ENCODE measurements at regions not wholly inside any gene's neighbourhood (a gene's known extent, or its start where the extent isn't known, plus 50 kb on each side); places are given as distances from the start of the nearest gene placed in this dataset.
"Not testable (repeated sequence)": the region's sequence is repeated elsewhere in the genome, so short reads cannot be mapped to it uniquely, and the experiment has no call there.

DNA sequence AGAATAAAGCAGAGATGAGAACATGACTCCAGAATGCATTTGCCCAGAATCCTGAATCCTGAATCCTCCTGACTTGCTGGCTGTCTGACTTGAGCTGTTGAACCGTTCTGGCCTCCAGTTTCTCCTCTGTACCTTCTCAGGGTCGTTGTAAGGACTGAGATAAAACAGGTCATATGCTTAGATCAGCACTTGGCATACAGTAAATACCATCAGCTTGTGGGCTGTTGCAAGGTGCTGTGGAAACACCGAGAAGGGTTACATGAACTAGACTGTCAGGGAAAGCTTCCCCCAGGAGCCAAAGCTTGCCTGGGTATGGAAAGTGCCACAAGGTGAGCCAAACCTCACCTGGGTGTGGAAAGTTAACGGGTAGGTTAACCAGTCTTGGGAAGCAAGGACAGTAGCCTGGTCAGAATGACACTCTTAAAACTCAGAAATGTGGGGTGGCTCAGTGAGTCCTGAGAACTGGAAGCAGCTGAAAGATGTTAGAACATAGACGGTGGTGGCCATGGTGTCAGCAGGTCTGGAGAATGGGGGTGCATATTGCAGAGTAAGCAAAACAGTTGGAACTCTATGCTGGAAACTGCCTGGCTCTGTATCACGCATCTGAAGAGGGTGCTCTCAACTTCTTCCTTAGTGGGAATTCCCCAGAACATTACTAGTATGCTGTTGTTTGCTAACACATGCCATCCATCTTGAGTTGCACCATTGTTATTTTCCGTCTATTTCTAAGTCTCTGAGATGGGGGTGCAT lies 105.3 kb upstream of the DYRK2 start:
- no peaks in the 10 kb centered on the region for H3K36me3 ChIP-seq (ENCODE audit: control insufficient read depth in 4 of 4, insufficient read depth in 4 of 4, low read length in 4 of 4)
- ATAC-seq (ENCODE audit: insufficient read depth, low FRiP score) (no peak), DNase-seq (no peak)
- H3K4me3 ChIP-seq, result no peak overlapping the region
- no peaks in the 10 kb centered on the region for H3K4me1 ChIP-seq (ENCODE audit: control insufficient read depth in 5 of 5, insufficient read depth in 5 of 5, low read length in 5 of 5)
- WGBS, 2 donors, result 70 to 82% methylated on average over 7 of the region's 7 CpGs
- no peak overlapping the region for H3K27ac ChIP-seq (ENCODE audit: low read depth in 1 of 2, low read length in 1 of 2)
- H3K27me3 ChIP-seq (ENCODE audit: control insufficient read depth in 3 of 3, insufficient read depth in 3 of 3, low read length in 2 of 3), result no peaks in the 10 kb centered on the region
- H3K9me3 ChIP-seq (ENCODE audit: control insufficient read depth in 4 of 4, insufficient read depth in 3 of 4, low read length in 3 of 4), result no peaks in the 10 kb centered on the region
- TF ChIP-seq, protein P1, sequence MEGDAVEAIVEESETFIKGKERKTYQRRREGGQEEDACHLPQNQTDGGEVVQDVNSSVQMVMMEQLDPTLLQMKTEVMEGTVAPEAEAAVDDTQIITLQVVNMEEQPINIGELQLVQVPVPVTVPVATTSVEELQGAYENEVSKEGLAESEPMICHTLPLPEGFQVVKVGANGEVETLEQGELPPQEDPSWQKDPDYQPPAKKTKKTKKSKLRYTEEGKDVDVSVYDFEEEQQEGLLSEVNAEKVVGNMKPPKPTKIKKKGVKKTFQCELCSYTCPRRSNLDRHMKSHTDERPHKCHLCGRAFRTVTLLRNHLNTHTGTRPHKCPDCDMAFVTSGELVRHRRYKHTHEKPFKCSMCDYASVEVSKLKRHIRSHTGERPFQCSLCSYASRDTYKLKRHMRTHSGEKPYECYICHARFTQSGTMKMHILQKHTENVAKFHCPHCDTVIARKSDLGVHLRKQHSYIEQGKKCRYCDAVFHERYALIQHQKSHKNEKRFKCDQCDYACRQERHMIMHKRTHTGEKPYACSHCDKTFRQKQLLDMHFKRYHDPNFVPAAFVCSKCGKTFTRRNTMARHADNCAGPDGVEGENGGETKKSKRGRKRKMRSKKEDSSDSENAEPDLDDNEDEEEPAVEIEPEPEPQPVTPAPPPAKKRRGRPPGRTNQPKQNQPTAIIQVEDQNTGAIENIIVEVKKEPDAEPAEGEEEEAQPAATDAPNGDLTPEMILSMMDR (IDR thresholded peaks at IDR 0.05; ENCODE audit: control extremely low read depth, extremely low read depth), result no peak
- H3K9ac ChIP-seq (ENCODE audit: insufficient read depth in 1 of 2, low read length in 2 of 2), result no peak overlapping the region

DNA sequence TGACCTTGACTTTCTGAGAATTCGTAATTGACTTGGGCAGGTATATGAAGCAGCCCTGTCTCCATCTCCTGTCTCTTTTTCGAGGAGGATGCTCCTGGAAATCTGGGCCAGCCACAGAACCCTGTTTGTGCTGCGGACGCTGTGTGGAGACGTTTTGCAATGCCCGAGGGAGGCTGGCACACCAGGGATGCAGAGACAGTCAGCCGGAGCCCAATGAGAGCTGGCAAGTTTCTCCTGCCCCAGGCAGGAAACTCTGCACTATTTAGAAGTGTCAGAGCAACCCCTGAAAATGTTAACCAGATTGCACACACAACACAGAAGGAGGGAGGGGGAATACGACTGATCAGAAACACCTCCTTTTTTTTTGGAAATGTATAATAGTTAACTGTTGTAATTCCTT lies 103.2 kb upstream of the DYRK2 start:
- DNase-seq (no peak), ATAC-seq (ENCODE audit: insufficient read depth, low FRiP score) (no peak)
- Histone ChIP-seq H3K4me3 (no peak overlapping the region), H3K36me3 (ENCODE audit: control insufficient read depth in 4 of 4, insufficient read depth in 4 of 4, low read length in 4 of 4) (no peaks in the 10 kb centered on the region), H3K4me1 (ENCODE audit: control insufficient read depth in 5 of 5, insufficient read depth in 5 of 5, low read length in 5 of 5) (no peaks in the 10 kb centered on the region), H3K9ac (ENCODE audit: insufficient read depth in 1 of 2, low read length in 2 of 2) (no peak overlapping the region), H3K27ac (ENCODE audit: low read depth in 1 of 2, low read length in 1 of 2) (no peak overlapping the region), H3K27me3 (ENCODE audit: control insufficient read depth in 3 of 3, insufficient read depth in 3 of 3, low read length in 2 of 3) (no peaks in the 10 kb centered on the region), H3K9me3 (ENCODE audit: control insufficient read depth in 4 of 4, insufficient read depth in 3 of 4, low read length in 3 of 4) (no peaks in the 10 kb centered on the region)
- TF ChIP-seq, protein P1 (IDR thresholded peaks at IDR 0.05; ENCODE audit: control extremely low read depth, extremely low read depth), result no peak
- 77 to 84% methylated on average over 8 of the region's 8 CpGs for WGBS, 2 donors

DNA sequence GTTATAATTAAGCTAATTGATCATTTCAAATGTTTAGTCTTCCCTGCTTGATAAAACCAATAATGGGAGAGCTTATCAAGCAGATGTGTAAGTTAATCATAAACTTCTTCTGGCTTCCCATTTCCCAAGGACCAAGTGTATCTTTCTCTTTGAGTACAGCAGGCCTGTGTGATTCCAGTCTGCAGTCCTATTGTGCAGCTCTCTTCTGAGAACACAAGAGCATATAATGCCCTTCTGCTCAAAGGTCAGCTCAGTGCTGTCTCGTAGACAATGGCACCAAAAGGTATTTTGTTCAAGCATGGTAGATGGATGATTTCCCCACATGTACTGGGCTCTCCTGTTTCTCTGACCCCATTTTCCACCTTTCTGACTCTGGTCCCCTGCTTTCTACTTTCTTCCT lies 101.8 kb upstream of the DYRK2 start:
- no peak for ATAC-seq (ENCODE audit: insufficient read depth, low FRiP score)
- TF ChIP-seq, protein P1 (IDR thresholded peaks at IDR 0.05; ENCODE audit: control extremely low read depth, extremely low read depth), result no peak
- Histone ChIP-seq H3K9me3 (ENCODE audit: control insufficient read depth in 4 of 4, insufficient read depth in 3 of 4, low read length in 3 of 4) (no peaks in the 10 kb centered on the region), H3K9ac (ENCODE audit: insufficient read depth in 1 of 2, low read length in 2 of 2) (no peak overlapping the region), H3K36me3 (ENCODE audit: control insufficient read depth in 4 of 4, insufficient read depth in 4 of 4, low read length in 4 of 4) (no peaks in the 10 kb centered on the region), H3K27ac (ENCODE audit: low read depth in 1 of 2, low read length in 1 of 2) (no peak overlapping the region), H3K4me3 (no peak overlapping the region), H3K4me1 (ENCODE audit: control insufficient read depth in 5 of 5, insufficient read depth in 5 of 5, low read length in 5 of 5) (no peaks in the 10 kb centered on the region), H3K27me3 (ENCODE audit: control insufficient read depth in 3 of 3, insufficient read depth in 3 of 3, low read length in 2 of 3) (no peaks in the 10 kb centered on the region)
- DNase-seq, result no peak
- WGBS, 2 donors, result 78 to 86% methylated on average over 1 of the region's 1 CpG

DNA sequence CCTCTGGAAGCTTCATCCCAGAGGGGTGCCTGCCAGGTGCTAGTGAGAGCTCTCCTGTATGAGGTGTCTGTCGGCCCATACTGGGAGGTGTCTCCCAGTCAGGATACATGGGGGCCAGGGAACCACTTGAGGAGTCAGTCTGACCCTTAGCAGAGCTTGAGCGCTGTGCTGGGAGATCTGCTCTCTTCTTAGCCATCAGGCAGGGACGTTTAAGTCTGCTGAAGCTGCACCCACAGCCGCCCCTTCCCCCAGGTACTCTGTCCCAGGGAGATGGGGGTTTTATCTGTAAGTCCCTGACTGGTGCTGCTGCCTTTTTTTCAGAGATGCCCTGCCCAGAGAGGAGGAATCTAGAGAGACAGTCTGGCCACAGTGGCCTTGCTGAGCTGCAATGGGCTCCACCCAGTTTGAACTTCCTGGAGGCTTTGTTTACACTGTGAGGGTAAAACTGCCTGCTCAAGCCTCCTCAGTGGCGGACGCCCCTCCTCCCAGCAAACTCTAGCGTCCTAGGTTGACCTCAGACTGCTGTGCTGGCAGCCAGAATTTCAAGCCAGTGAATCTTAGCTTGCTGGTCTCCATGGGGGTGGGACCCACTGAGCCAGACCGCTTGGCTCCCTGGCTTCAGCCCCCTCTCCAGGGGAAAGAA lies 93.3 kb upstream of the DYRK2 start:
- not testable (repeated sequence) for H3K36me3 ChIP-seq (ENCODE audit: control insufficient read depth in 4 of 4, insufficient read depth in 4 of 4, low read length in 4 of 4); ATAC-seq (ENCODE audit: insufficient read depth, low FRiP score); H3K4me1 ChIP-seq (ENCODE audit: control insufficient read depth in 5 of 5, insufficient read depth in 5 of 5, low read length in 5 of 5); H3K9ac ChIP-seq (ENCODE audit: insufficient read depth in 1 of 2, low read length in 2 of 2); H3K27me3 ChIP-seq (ENCODE audit: control insufficient read depth in 3 of 3, insufficient read depth in 3 of 3, low read length in 2 of 3); H3K27ac ChIP-seq (ENCODE audit: low read depth in 1 of 2, low read length in 1 of 2); H3K9me3 ChIP-seq (ENCODE audit: control insufficient read depth in 4 of 4, insufficient read depth in 3 of 4, low read length in 3 of 4); H3K4me3 ChIP-seq
- peak; percentile 16 to 51 (median 25) for DNase-seq
- 47 to 65% methylated on average over 8 of the region's 8 CpGs for whole genome bisulfite sequencing, 2 donors

Measured in lung (tissue), 11 donors.